Activated naive CD8-positive, alpha-beta T cell treated with anti-CD3 and anti-CD28 coated beads for 36 hours (primary cell): ENCODE measurements at regions not wholly inside any gene's neighbourhood (a gene's known extent, or its start where the extent isn't known, plus 50 kb on each side); places are given as distances from the start of the nearest gene placed in this dataset.

Experiments
- DNase-seq: peaks from one replicate; pipeline ENCODE4 v3.0.0; 2021
- H3K27ac Mint-ChIP-seq: one replicate; pipeline ENCODE4 v1.8.0; 2022; ENCODE audit warnings: mild to moderate bottlenecking, moderate library complexity, mixed read lengths
- H3K27me3 Mint-ChIP-seq: one replicate; pipeline ENCODE4 v1.8.0; 2022; ENCODE audit warnings: mild to moderate bottlenecking, mixed read lengths
- H3K36me3 Mint-ChIP-seq: one replicate; pipeline ENCODE4 v1.8.0; 2021; ENCODE audit warnings: mild to moderate bottlenecking, mixed read lengths
- H3K4me1 Mint-ChIP-seq: one replicate; pipeline ENCODE4 v1.8.0; 2021; ENCODE audit warnings: mixed read lengths
- H3K4me3 Mint-ChIP-seq: one replicate; pipeline ENCODE4 v1.8.0; 2022; ENCODE audit warnings: mild to moderate bottlenecking, moderate library complexity, mixed read lengths
- H3K9me3 Mint-ChIP-seq: one replicate; pipeline ENCODE4 v1.8.0; 2022; ENCODE audit warnings: mixed read lengths

- Mint-ChIP-seq H3K4me1 (peaks cover 1% of the 10 kb centered on the region), H3K27ac (no peak overlapping the region), H3K9me3 (no peaks in the 10 kb centered on the region), H3K36me3 (peaks cover 5% of the 10 kb centered on the region), H3K27me3 (no peaks in the 10 kb centered on the region), H3K4me3 (no peak overlapping the region)
- DNase-seq = no peak
These were observed 71.0 kb downstream of the SLC25A47 start for GRCh38 chr14:100393906-100394732.

GRCh38 chr14:100394886-100395672 is 71.9 kb downstream of the SLC25A47 start:
- no peaks in the 10 kb centered on the region for H3K9me3 Mint-ChIP-seq
- peaks cover 5% of the 10 kb centered on the region for H3K36me3 Mint-ChIP-seq
- H3K27ac Mint-ChIP-seq = no peak overlapping the region
- no peaks in the 10 kb centered on the region for H3K27me3 Mint-ChIP-seq
- H3K4me1 Mint-ChIP-seq = peaks cover 1% of the 10 kb centered on the region
- no peak overlapping the region for H3K4me3 Mint-ChIP-seq
- no peak for DNase-seq

- Mint-ChIP-seq H3K27ac (no peak overlapping the region), H3K36me3 (peaks cover 7% of the 10 kb centered on the region), H3K27me3 (no peaks in the 10 kb centered on the region), H3K4me1 (peaks cover 3% of the 10 kb centered on the region), H3K4me3 (no peak overlapping the region), H3K9me3 (no peaks in the 10 kb centered on the region)
- DNase-seq = no peak
These were observed 73.2 kb downstream of the SLC25A47 start for GRCh38 chr14:100396266-100396795.

- H3K36me3 Mint-ChIP-seq = peaks cover 7% of the 10 kb centered on the region
These were observed 73.9 kb downstream of the SLC25A47 start for GRCh38 chr14:100397005-100397404.

GRCh38 chr14:100398044-100398443 is 74.9 kb downstream of the SLC25A47 start:
- DNase-seq = no peak
- Mint-ChIP-seq H3K9me3 (no peaks in the 10 kb centered on the region), H3K36me3 (peaks cover 7% of the 10 kb centered on the region), H3K27ac (no peak overlapping the region), H3K27me3 (no peaks in the 10 kb centered on the region), H3K4me3 (no peak overlapping the region), H3K4me1 (peaks cover 5% of the 10 kb centered on the region)

More at GRCh38 chr14:100397005-100397404, 73.9 kb downstream of the SLC25A47 start:
- DNase-seq = no peak
- no peaks in the 10 kb centered on the region for H3K27me3 Mint-ChIP-seq
- peaks cover 5% of the 10 kb centered on the region for H3K4me1 Mint-ChIP-seq
- no peak overlapping the region for H3K27ac Mint-ChIP-seq
- no peaks in the 10 kb centered on the region for H3K9me3 Mint-ChIP-seq
- no peak overlapping the region for H3K4me3 Mint-ChIP-seq

- Mint-ChIP-seq H3K4me1 (peaks cover 8% of the 10 kb centered on the region), H3K36me3 (peaks cover 7% of the 10 kb centered on the region), H3K27me3 (no peaks in the 10 kb centered on the region), H3K9me3 (no peaks in the 10 kb centered on the region), H3K4me3 (no peak overlapping the region), H3K27ac (no peak overlapping the region)
- DNase-seq = no peak
These were observed 76.1 kb downstream of the SLC25A47 start for GRCh38 chr14:100399052-100399849.

- H3K4me3 Mint-ChIP-seq = no peak overlapping the region
- no peak for DNase-seq
- H3K9me3 Mint-ChIP-seq = no peaks in the 10 kb centered on the region
- H3K27ac Mint-ChIP-seq = no peak overlapping the region
- H3K36me3 Mint-ChIP-seq = peaks cover 7% of the 10 kb centered on the region
- no peaks in the 10 kb centered on the region for H3K27me3 Mint-ChIP-seq
- H3K4me1 Mint-ChIP-seq = peaks cover 14% of the 10 kb centered on the region
These were observed 77.0 kb downstream of the SLC25A47 start for GRCh38 chr14:100400115-100400514.

GRCh38 chr14:100401031-100401692 is 78.0 kb downstream of the SLC25A47 start:
- peaks cover 7% of the 10 kb centered on the region for H3K36me3 Mint-ChIP-seq
- no peaks in the 10 kb centered on the region for H3K9me3 Mint-ChIP-seq
- no peaks in the 10 kb centered on the region for H3K27me3 Mint-ChIP-seq
- DNase-seq = no peak
- peaks cover 21% of the 10 kb centered on the region for H3K4me1 Mint-ChIP-seq
- no peak overlapping the region for H3K27ac Mint-ChIP-seq
- H3K4me3 Mint-ChIP-seq = no peak overlapping the region

GRCh38 chr14:100401792-100402191 is 78.7 kb downstream of the SLC25A47 start:
- H3K27ac Mint-ChIP-seq = no peak overlapping the region
- peaks cover 5% of the 10 kb centered on the region for H3K36me3 Mint-ChIP-seq
- no peak overlapping the region for H3K4me3 Mint-ChIP-seq
- no peaks in the 10 kb centered on the region for H3K27me3 Mint-ChIP-seq
- H3K4me1 Mint-ChIP-seq = peaks cover 28% of the 10 kb centered on the region
- DNase-seq = no peak
- H3K9me3 Mint-ChIP-seq = no peaks in the 10 kb centered on the region

- H3K27me3 Mint-ChIP-seq = no peaks in the 10 kb centered on the region
- H3K9me3 Mint-ChIP-seq = no peaks in the 10 kb centered on the region
- H3K27ac Mint-ChIP-seq = no peak overlapping the region
- DNase-seq = no peak
- H3K4me1 Mint-ChIP-seq = peaks cover 33% of the 10 kb centered on the region
- H3K36me3 Mint-ChIP-seq = peaks cover 1% of the 10 kb centered on the region
- no peak overlapping the region for H3K4me3 Mint-ChIP-seq
These were observed 79.5 kb downstream of the SLC25A47 start for GRCh38 chr14:100402631-100403030.

- Mint-ChIP-seq H3K9me3 (no peaks in the 10 kb centered on the region), H3K4me1 (peaks cover 36% of the 10 kb centered on the region), H3K27ac (no peak overlapping the region), H3K4me3 (no peak overlapping the region), H3K36me3 (peaks cover 1% of the 10 kb centered on the region), H3K27me3 (no peaks in the 10 kb centered on the region)
- DNase-seq = no peak
These were observed 80.0 kb downstream of the SLC25A47 start for GRCh38 chr14:100403105-100403504.

- H3K4me1 Mint-ChIP-seq = peaks cover 38% of the 10 kb centered on the region
- H3K36me3 Mint-ChIP-seq = peaks cover 1% of the 10 kb centered on the region
- DNase-seq = no peak
- H3K27ac Mint-ChIP-seq = no peak overlapping the region
- no peaks in the 10 kb centered on the region for H3K9me3 Mint-ChIP-seq
- H3K4me3 Mint-ChIP-seq = no peak overlapping the region
- H3K27me3 Mint-ChIP-seq = no peaks in the 10 kb centered on the region
These were observed 80.7 kb downstream of the SLC25A47 start for GRCh38 chr14:100403802-100404365.

- H3K4me1 Mint-ChIP-seq = peaks cover 38% of the 10 kb centered on the region
- peaks cover 1% of the 10 kb centered on the region for H3K36me3 Mint-ChIP-seq
- no peak overlapping the region for H3K4me3 Mint-ChIP-seq
- H3K27ac Mint-ChIP-seq = no peak overlapping the region
- H3K27me3 Mint-ChIP-seq = no peaks in the 10 kb centered on the region
- H3K9me3 Mint-ChIP-seq = no peaks in the 10 kb centered on the region
- DNase-seq = no peak
These were observed 81.3 kb downstream of the SLC25A47 start for GRCh38 chr14:100404419-100404818.
